ENCODE measurements at regions not wholly inside any gene's neighbourhood (a gene's known extent, or its start where the extent isn't known, plus 50 kb on each side); places are given as distances from the start of the nearest gene placed in this dataset.
A peak's percentile ranks its signal among the peaks of the same experiment; 100 is the strongest.

DNA sequence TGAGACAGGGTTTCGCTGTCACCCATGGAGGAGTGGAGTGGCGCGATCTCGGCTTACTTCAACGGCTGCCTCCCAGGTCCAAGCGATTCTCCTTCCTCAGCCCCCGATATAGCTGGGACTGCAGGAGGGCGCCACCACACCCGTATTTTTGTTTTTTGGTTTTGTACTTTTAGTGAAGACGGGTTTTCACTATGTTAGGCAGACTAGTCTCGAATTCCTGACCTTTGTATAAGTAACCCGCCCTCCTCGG, 115.4 kb upstream of the BTN3A2 start:
- peak; percentile 12; the same call in 1 of the 2 replicates for TF ChIP-seq POLR2A (IDR thresholded peaks at IDR 0.05; ENCODE audit: low read depth, low read length)
- no peak for TF ChIP-seq POU2F2 (IDR thresholded peaks at IDR 0.05; ENCODE audit: low read depth, low read length)
- TF ChIP-seq POLR2AphosphoS5 (IDR thresholded peaks at IDR 0.05; ENCODE audit: low read depth, low read length) = no peak
- TF ChIP-seq SPI1 (IDR thresholded peaks at IDR 0.05; ENCODE audit: low read depth, low read length) = no peak

Measured in GM12891 (cell line).